ENCODE measurements at regions not wholly inside any gene's neighbourhood (a gene's known extent, or its start where the extent isn't known, plus 50 kb on each side); places are given as distances from the start of the nearest gene placed in this dataset.

- DNase-seq (ENCODE audit: low read depth in 3 of 3): no peak
Measured at GRCh38 chr16:73883841-73884240, 412.8 kb upstream of the PSMD7 start.

DNA sequence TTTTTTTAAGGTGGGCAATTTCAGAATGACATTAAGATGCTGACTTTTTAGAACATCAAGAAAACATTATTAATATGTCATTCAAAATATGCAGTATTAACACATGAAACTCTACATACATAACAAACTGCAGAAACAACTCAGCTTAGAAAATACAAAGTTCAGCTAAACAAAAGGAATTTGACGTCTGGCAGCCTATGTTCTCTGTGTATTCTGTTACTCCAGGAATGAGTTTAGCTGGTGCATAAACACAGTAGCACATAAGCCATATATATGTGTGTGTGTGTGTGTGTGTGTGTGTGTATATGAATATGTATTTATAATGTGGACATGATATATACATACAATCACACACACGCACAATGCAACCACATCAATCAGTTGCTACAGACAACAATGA lies 413.5 kb upstream of the PSMD7 start:
- no peak for DNase-seq (ENCODE audit: low read depth in 3 of 3)

GRCh38 chr16:73882651-73883050 lies 414.0 kb upstream of the PSMD7 start:
- no peak for DNase-seq (ENCODE audit: low read depth in 3 of 3)

- DNase-seq (ENCODE audit: low read depth in 3 of 3): no peak
Measured at GRCh38 chr16:73882033-73882432, 414.6 kb upstream of the PSMD7 start.

DNA sequence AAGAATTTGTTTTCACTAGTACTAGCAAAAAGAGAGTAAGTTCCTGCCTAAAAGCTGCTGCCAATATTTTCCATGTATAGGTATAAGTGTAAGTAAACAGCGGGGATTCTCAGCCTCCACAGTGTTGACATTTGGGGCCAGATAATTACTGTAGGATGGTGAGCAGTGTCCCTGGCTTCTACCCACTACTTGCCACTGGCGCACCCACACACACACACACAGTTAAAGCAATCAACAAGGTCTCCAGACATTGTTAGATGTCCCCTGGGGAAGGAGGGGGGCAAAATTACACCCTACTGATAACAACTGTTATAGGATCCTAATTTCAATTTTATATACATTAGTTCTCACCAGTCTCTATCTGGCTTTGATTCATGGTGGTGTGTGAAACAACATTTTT lies 417.0 kb upstream of the PSMD7 start:
- DNase-seq (ENCODE audit: low read depth in 3 of 3): no peak

DNA sequence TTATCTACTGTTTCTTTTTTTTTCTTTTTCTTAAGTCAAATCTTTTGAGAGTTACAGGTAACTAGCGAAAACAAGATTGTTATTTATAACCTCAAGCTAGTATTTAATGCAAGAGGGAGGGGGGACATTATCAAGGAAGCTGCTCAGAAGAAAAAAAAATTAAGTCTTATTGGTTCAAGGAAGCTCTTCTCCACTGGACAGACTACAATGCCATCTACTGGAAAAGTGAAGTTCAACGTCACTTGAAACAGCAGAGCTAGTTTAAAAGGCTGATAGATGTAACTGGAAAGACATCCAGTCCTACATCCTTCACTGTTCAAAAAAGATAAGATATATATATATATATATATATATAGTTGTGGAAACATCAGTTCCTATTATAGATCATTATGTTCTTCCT lies 418.0 kb upstream of the PSMD7 start:
- no peak for DNase-seq (ENCODE audit: low read depth in 3 of 3)

- no peak for DNase-seq (ENCODE audit: low read depth in 3 of 3)
Measured at GRCh38 chr16:73877150-73877549, 419.5 kb upstream of the PSMD7 start.

GRCh38 chr16:73875996-73876690 lies 420.5 kb upstream of the PSMD7 start:
- DNase-seq (ENCODE audit: low read depth in 3 of 3): no peak

- DNase-seq (ENCODE audit: low read depth in 3 of 3): no peak
Measured at GRCh38 chr16:73874324-73874723, 422.3 kb upstream of the PSMD7 start.

DNA sequence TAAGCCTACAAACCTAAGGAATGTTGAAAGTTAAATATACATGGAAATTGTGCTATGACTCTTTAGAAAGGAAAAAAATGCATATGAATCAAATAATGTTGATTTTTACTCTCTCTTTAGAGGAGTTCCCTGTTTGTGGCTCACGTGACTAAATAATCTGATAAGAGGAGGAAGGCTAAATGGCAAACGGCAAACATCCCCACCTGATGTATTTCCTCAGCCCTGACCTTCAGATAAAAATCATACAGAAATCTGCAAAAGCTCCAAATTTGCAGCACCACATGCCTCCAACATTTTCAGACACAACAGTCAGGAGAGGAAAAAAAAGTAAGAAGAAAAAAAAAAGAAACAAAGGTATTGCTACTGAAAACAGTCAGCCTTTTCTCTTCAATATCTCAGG lies 423.0 kb upstream of the PSMD7 start:
- DNase-seq (ENCODE audit: low read depth in 3 of 3): no peak

DNA sequence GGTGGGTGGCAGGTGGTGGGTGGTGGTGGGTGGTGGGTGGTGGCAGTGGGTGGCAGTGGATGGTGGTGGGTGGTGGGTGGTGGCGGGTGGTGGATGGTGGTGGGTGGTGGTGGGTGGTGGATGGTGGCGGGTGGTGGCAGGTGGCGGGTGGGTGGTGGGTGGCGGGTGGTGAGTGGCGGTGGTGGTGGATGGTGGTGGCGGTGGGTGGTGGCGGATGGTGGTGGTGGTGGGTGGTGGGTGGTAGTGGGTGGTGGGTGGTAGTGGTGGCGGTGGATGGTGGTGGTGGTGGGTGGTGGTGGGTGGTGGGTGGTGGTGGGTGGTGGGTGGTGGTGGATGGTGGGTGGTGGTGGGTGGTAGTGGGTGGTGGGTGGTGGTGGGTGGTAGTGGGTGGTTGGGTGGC lies 423.8 kb upstream of the PSMD7 start:
- DNase-seq (ENCODE audit: low read depth in 3 of 3): no peak

DNA sequence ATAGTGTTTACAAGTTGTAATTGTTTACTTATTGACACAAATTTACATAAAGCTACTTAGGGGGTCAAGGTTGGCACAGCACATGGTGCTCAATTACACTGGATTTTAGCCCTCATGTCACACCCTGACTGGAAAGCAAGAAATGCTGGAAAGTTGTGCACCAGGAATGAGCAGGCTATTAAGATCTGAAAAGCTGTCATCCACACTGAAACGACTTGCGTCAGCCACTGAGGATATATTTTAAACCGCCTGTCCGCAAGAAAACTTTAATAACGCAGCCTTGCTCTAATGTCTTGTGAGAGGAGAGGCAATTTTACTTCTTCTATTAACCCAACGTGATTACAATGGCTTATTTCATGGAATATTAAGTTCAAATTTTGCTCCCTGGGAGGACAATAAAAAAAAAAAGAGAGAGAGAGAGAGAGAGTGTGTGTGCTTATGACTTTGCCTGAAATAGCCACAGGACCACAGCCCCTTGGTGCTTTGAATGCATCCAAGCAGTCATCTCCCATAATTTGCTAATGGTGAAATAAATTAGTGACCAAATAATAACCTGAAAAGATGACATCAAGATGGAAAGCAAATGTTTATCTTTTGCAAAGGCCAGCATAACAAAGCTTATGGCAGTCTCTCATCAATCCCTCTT lies 425.4 kb upstream of the PSMD7 start:
- no peak for DNase-seq (ENCODE audit: low read depth in 3 of 3)

- no peak for DNase-seq (ENCODE audit: low read depth in 3 of 3)
Measured at GRCh38 chr16:73869126-73869525, 427.5 kb upstream of the PSMD7 start.

- no peak for DNase-seq (ENCODE audit: low read depth in 3 of 3)
Measured at GRCh38 chr16:73864868-73865267, 431.7 kb upstream of the PSMD7 start.

GRCh38 chr16:73858326-73858725 lies 438.3 kb upstream of the PSMD7 start:
- no peak for DNase-seq (ENCODE audit: low read depth in 3 of 3)

- DNase-seq (ENCODE audit: low read depth in 3 of 3): no peak
Measured at GRCh38 chr16:73853968-73854367, 442.6 kb upstream of the PSMD7 start.

- no peak for DNase-seq (ENCODE audit: low read depth in 3 of 3)
Measured at GRCh38 chr16:73852561-73852960, 444.1 kb upstream of the PSMD7 start.

- DNase-seq (ENCODE audit: low read depth in 3 of 3): no peak
Measured at GRCh38 chr16:73848993-73849392, 447.6 kb upstream of the PSMD7 start.

- DNase-seq (ENCODE audit: low read depth in 3 of 3): no peak
Measured at GRCh38 chr16:73847090-73847489, 449.5 kb upstream of the PSMD7 start.

- no peak for DNase-seq (ENCODE audit: low read depth in 3 of 3)
Measured at GRCh38 chr16:73846356-73846755, 450.3 kb upstream of the PSMD7 start.

GRCh38 chr16:73846007-73846330 lies 450.6 kb upstream of the PSMD7 start:
- no peak for DNase-seq (ENCODE audit: low read depth in 3 of 3)

GRCh38 chr16:73845238-73846006 lies 451.2 kb upstream of the PSMD7 start:
- DNase-seq (ENCODE audit: low read depth in 3 of 3): no peak

DNA sequence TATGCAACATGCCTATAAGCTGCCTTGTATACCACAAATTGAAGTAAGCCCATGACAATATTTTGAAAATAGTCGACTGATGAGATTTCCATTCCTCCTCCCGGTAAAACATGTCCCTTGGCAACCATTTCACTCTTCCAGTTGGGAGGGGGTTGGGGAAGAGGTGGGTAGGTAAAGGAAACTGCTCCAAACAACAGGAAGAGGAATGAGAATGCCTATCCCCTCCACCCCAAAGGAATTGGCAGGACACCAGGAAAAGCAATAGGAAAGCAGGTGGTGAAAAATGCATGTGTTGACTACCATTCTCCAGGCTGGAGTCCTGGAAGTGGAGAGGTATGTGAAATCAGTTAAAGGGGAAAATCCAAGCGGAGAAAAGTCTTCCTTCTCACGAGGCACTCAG lies 455.9 kb upstream of the PSMD7 start:
- DNase-seq (ENCODE audit: low read depth in 3 of 3): no peak
